Gastroesophageal sphincter (tissue), 3 donors: ENCODE measurements at regions not wholly inside any gene's neighbourhood (a gene's known extent, or its start where the extent isn't known, plus 50 kb on each side); places are given as distances from the start of the nearest gene placed in this dataset.

Source experiments
- CTCF ChIP-seq, 4 experiments: fragments of 200-600 bp in 2 of 4; fragments of 450-650 bp in 2 of 4; sonication (generic) in 1 of 4; IDR thresholded peaks; one replicate each; pipeline ENCODE4 v1.5.1; 2017 to 2019; ENCODE audit warnings: antibody characterized with exemption in 4 of 4, mild to moderate bottlenecking in 2 of 4, moderate library complexity in 2 of 4
- POLR2A ChIP-seq, 2 donors: fragments of 450-650 bp; IDR thresholded peaks; one replicate each; pipeline ENCODE4 v1.6.1; 2017; ENCODE audit warnings: antibody characterized with exemption in 2 of 2, mild to moderate bottlenecking in 2 of 2, moderate library complexity in 1 of 2
- POLR2AphosphoS5 ChIP-seq: sonication (generic); formaldehyde crosslinking; IDR thresholded peaks from one replicate; pipeline ENCODE4 v1.6.1; 2017; ENCODE audit warnings: antibody characterized with exemption

DNA sequence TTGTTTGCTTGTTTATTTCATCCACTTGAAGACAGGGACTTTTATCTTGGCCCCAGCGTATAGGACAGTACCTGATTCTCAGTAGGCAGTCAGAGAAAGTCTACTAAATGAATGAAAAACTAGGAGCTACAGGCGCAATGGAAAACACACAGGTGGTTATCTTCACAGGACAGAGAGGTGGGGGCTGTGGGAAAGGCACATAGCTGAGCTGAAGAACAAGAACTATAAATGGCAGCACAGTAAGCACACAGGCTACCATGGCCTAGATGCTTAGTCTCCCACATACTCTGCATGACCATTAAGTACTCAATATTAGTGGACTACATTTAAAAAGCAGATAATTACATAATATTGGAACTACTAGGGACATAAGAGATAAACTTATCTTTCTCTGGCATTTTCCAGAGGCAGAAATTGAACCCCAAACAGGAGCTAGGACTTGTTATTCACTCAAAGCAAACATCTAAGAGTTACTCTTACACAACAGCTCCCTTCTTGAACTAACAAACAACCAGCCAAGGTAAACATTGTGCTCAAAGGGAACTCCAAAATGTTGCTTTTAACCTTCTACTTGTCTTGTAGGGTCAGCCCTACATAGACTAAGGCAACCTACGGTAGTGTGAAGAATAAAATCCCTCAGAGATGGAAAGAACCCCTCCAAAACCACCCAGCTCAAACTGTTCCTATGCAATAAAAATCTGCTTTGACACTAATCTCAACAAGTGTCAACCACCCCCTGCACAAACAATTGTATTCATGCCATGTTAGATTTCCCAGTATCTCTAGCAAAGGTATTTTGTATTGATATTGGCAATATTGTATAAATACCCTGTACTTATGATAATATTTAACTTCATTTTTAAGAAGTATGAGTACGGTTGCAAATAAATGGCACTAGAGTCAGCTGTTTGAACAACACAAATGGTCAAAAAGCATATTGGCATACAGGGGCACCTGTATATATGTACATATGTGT is 593.6 kb downstream of the KLHL13 start:
- TF ChIP-seq CTCF (IDR thresholded peaks at IDR 0.05), result no peak
- no peak for TF ChIP-seq POLR2A (IDR thresholded peaks at IDR 0.05)
- no peak for TF ChIP-seq POLR2AphosphoS5
